ENCODE measurements at regions not wholly inside any gene's neighbourhood (a gene's known extent, or its start where the extent isn't known, plus 50 kb on each side); places are given as distances from the start of the nearest gene placed in this dataset.
"Not testable (repeated sequence)": the region's sequence is repeated elsewhere in the genome, so short reads cannot be mapped to it uniquely, and the experiment has no call there.

GRCh38 chr5:50299896-50300295 lies 141.2 kb downstream of the EMB start:
- 76% methylated on average over 1 of the region's 1 CpG for WGBS (ENCODE audit: low lambda C conversion rate, missing lambda C conversion rate)
- H3K4me3 ChIP-seq, result no peak overlapping the region

GRCh38 chr5:50292735-50293394 lies 148.2 kb downstream of the EMB start:
- H3K79me2 ChIP-seq, result no peaks in the 10 kb centered on the region
- no peaks in the 10 kb centered on the region for H3K4me1 ChIP-seq (ENCODE audit: insufficient read depth)
- no peak for TF ChIP-seq CTCF (IDR thresholded peaks at IDR 0.05; ENCODE audit: poor library complexity)
- no peak for TF ChIP-seq EZH2phosphoT487 (IDR thresholded peaks at IDR 0.05; ENCODE audit: low read depth, severe bottlenecking, unreplicated experiment)
- TF ChIP-seq EZH2 (IDR thresholded peaks at IDR 0.05; ENCODE audit: borderline replicate concordance), result no peak
- H3K9me3 ChIP-seq (ENCODE audit: low read depth), result peaks cover 7% of the 10 kb centered on the region
- no peaks in the 10 kb centered on the region for H3K27me3 ChIP-seq
- H3K36me3 ChIP-seq (replicated peaks; ENCODE audit: insufficient read depth, low read depth), result no peaks in the 10 kb centered on the region
- H4K20me1 ChIP-seq (ENCODE audit: insufficient read depth, poor library complexity, severe bottlenecking), result no peaks in the 10 kb centered on the region
- no peak overlapping the region for H3K4me3 ChIP-seq
- DNase-seq (ENCODE audit: low spot score), result no peak
- H3K9me2 ChIP-seq (replicated peaks; ENCODE audit: insufficient read depth), result no peaks in the 10 kb centered on the region
- no peak overlapping the region for H3K27ac ChIP-seq
- no peak overlapping the region for H2AFZ ChIP-seq
- WGBS (ENCODE audit: low lambda C conversion rate, missing lambda C conversion rate), result 78% methylated on average over 9 of the region's 9 CpGs
- H3K4me2 ChIP-seq, result no peak overlapping the region

More at GRCh38 chr5:50299896-50300295, 141.2 kb downstream of the EMB start:
- Histone ChIP-seq H3K36me3 (replicated peaks; ENCODE audit: insufficient read depth, low read depth) (no peaks in the 10 kb centered on the region), H3K27me3 (no peaks in the 10 kb centered on the region), H3K4me1 (ENCODE audit: insufficient read depth) (no peaks in the 10 kb centered on the region), H3K9me3 (ENCODE audit: low read depth) (no peaks in the 10 kb centered on the region), H3K79me2 (no peaks in the 10 kb centered on the region), H3K27ac (no peak overlapping the region), H2AFZ (no peak overlapping the region), H3K9me2 (replicated peaks; ENCODE audit: insufficient read depth) (no peaks in the 10 kb centered on the region), H3K4me2 (no peak overlapping the region), H4K20me1 (ENCODE audit: insufficient read depth, poor library complexity, severe bottlenecking) (no peaks in the 10 kb centered on the region)
- no peak for TF ChIP-seq CTCF (IDR thresholded peaks at IDR 0.05; ENCODE audit: poor library complexity)
- no peak for DNase-seq (ENCODE audit: low spot score)

- H3K4me2 ChIP-seq; H3K79me2 ChIP-seq; H3K27me3 ChIP-seq; DNase-seq (ENCODE audit: low spot score); H3K27ac ChIP-seq; H3K9me2 ChIP-seq (replicated peaks; ENCODE audit: insufficient read depth); H2AFZ ChIP-seq; H3K36me3 ChIP-seq (replicated peaks; ENCODE audit: insufficient read depth, low read depth); H4K20me1 ChIP-seq (ENCODE audit: insufficient read depth, poor library complexity, severe bottlenecking); H3K4me1 ChIP-seq (ENCODE audit: insufficient read depth); H3K4me3 ChIP-seq; H3K9me3 ChIP-seq (ENCODE audit: low read depth): not testable (repeated sequence)
- 82% methylated on average over 10 of the region's 10 CpGs for WGBS (ENCODE audit: low lambda C conversion rate, missing lambda C conversion rate)
These were observed 160.6 kb downstream of the EMB start for GRCh38 chr5:50280461-50280860.
